Colonic mucosa (tissue), 4 donors: ENCODE measurements at regions not wholly inside any gene's neighbourhood (a gene's known extent, or its start where the extent isn't known, plus 50 kb on each side); places are given as distances from the start of the nearest gene placed in this dataset.

Source experiments
- DNase-seq: peaks from one replicate; pipeline ENCODE4 v3.0.0-alpha.2; 2020
- H3K27ac ChIP-seq: fragments of 200-600 bp; one replicate; pipeline ENCODE4 v1.8.0; 2021
- H3K27me3 ChIP-seq: fragments of 200-600 bp; one replicate; pipeline ENCODE4 v1.8.0; 2021
- H3K36me3 ChIP-seq: fragments of 200-600 bp; one replicate; pipeline ENCODE4 v1.8.0; 2021
- H3K4me1 ChIP-seq: fragments of 200-600 bp; one replicate; pipeline ENCODE4 v1.8.0; 2021; ENCODE audit warnings: mild to moderate bottlenecking
- H3K4me3 ChIP-seq: fragments of 200-600 bp; one replicate; pipeline ENCODE4 v1.8.0; 2021
- H3K9ac ChIP-seq, 2 donors: one replicate each; pipeline ENCODE4 v1.7.0; 2013; ENCODE audit warnings: control low read depth in 2 of 2, low read depth in 2 of 2, low read length in 2 of 2
- H3K9me3 ChIP-seq: fragments of 200-600 bp; one replicate; pipeline ENCODE4 v1.8.0; 2021
- intact Hi-C: fragments of 100-400 bp; cut with DNase I; formaldehyde crosslinking; loops from one replicate; pipeline ENCODE4 v1.14.1; 2022
- TF ChIP-seq, protein P1 (sequence below): fragments of 200-600 bp; IDR thresholded peaks from one replicate; pipeline ENCODE4 v1.8.0; 2022; ENCODE audit warnings: antibody characterized with exemption, mild to moderate bottlenecking
- donor health status: healthy.
- donor health status: DM: no; HTN: no; CAD: no.
- donor health status: DM: no; HTN: no; CAD: no.

DNA sequence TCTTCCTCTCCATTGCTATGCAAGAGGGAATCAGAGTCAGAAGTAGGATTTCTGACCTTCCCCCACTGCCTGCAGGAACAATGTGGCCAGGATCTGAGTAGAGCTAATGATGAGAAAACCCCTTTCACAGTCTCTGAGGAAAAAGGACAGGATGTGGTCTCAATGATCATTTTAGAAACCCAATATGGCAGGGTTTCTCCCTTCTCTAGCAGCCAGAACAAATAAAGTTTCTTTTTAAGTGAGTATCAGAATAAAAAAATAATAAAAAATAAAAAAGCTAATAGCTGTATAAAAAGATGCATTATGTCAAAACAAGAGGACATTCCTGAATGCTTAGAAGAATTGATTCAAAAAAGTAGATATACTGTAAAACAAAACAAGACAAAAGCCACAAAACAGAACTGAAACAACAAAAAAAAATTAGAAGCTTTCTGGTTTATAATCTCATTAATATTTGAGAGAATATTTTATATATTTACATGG, 1124.9 kb upstream of the ZEB2 start:
- no peaks in the 10 kb centered on the region for H3K36me3 ChIP-seq
- no peak for DNase-seq
- H3K27ac ChIP-seq = no peak overlapping the region
- H3K27me3 ChIP-seq = no peaks in the 10 kb centered on the region
- TF ChIP-seq, protein P1, sequence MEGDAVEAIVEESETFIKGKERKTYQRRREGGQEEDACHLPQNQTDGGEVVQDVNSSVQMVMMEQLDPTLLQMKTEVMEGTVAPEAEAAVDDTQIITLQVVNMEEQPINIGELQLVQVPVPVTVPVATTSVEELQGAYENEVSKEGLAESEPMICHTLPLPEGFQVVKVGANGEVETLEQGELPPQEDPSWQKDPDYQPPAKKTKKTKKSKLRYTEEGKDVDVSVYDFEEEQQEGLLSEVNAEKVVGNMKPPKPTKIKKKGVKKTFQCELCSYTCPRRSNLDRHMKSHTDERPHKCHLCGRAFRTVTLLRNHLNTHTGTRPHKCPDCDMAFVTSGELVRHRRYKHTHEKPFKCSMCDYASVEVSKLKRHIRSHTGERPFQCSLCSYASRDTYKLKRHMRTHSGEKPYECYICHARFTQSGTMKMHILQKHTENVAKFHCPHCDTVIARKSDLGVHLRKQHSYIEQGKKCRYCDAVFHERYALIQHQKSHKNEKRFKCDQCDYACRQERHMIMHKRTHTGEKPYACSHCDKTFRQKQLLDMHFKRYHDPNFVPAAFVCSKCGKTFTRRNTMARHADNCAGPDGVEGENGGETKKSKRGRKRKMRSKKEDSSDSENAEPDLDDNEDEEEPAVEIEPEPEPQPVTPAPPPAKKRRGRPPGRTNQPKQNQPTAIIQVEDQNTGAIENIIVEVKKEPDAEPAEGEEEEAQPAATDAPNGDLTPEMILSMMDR = no peak
- no peaks in the 10 kb centered on the region for H3K4me1 ChIP-seq
- intact Hi-C loops = no loop called here
- no peak overlapping the region for H3K9ac ChIP-seq
- H3K9me3 ChIP-seq = no peaks in the 10 kb centered on the region
- no peak overlapping the region for H3K4me3 ChIP-seq

DNA sequence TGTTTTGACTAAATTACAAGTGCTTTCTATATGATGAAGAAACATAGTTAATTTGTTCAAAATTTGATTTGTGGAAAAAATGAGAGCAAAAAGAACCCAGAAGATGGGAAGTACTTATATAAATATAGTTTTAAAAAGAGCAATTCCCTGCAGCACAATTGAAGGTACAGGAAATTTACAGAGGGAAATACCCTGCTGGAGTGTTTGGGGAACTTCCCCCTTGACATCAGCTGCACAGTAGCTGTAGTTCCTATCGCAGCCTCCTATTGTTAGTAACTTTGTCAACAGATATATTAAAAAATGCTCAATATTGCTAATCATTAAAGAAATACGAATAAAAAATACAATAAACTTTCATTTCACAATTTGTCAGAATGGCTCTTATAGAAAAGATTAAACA, 1118.8 kb upstream of the ZEB2 start:
- Histone ChIP-seq H3K36me3 (no peaks in the 10 kb centered on the region), H3K4me1 (no peaks in the 10 kb centered on the region), H3K4me3 (no peak overlapping the region), H3K27ac (no peak overlapping the region), H3K9ac (no peak overlapping the region), H3K27me3 (no peaks in the 10 kb centered on the region), H3K9me3 (no peaks in the 10 kb centered on the region)
- TF ChIP-seq, protein P1 = no peak
- DNase-seq = no peak
- intact Hi-C loops = no loop called here

DNA sequence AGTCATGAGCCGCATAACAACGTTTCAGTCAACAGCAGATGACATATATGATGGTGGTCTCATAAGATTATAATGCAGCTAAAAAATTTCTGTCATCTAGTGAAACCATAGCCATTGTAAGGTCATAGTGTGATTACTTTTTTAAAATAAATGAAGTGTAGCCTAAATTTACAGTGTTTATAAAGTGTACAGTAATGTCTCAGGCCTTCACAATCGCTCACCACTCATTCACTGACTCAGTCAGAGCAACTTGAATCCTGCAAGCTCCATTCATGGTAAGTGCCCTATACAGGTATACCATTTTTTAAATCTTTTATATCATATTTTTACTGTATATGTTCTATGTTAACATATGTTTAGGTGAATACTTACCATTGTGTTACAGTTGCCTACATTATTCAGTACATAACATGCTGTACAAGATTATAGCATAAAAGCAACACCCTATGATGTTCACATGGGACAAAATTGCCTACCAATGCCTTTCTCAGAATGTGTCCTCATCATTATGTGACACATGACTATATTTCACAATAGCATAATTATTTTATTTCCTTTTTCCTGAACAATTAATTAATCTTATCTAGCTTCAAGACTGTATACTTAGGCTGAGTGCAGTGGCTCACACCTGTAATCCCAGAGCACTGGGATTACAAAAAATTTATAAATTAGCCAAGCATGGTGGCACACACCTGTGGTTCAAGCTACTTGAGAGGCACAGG, 1115.9 kb upstream of the ZEB2 start:
- no peaks in the 10 kb centered on the region for H3K27me3 ChIP-seq
- DNase-seq = no peak
- TF ChIP-seq, protein P1 = no peak
- H3K4me1 ChIP-seq = no peaks in the 10 kb centered on the region
- no peaks in the 10 kb centered on the region for H3K9me3 ChIP-seq
- H3K36me3 ChIP-seq = no peaks in the 10 kb centered on the region
- no peak overlapping the region for H3K9ac ChIP-seq
- no peak overlapping the region for H3K4me3 ChIP-seq
- intact Hi-C loops = no loop called here
- no peak overlapping the region for H3K27ac ChIP-seq

DNA sequence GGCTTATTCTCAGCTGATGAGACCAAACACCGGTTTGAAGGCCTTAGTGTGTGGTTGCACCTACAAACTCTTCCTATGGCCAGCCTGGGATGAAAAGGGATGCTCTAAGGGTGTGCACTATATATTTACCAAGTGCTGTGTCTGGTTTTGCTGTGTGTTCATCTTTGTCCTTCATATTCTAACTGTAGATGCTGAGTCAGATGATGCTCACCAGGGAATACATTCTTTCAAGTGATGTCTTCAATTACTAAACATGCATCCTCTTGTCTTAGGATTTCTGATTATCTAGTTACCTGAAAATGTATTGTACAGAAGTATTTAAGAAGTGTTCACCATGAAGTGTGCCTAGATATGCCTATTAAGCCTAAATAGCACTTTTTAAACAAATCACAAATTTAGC, 1111.6 kb upstream of the ZEB2 start:
- Histone ChIP-seq H3K9ac (no peak overlapping the region), H3K9me3 (no peaks in the 10 kb centered on the region), H3K4me3 (no peak overlapping the region), H3K27me3 (no peaks in the 10 kb centered on the region), H3K36me3 (no peaks in the 10 kb centered on the region), H3K27ac (no peak overlapping the region), H3K4me1 (no peaks in the 10 kb centered on the region)
- TF ChIP-seq, protein P1 = no peak
- intact Hi-C loops = no loop called here
- no peak for DNase-seq

DNA sequence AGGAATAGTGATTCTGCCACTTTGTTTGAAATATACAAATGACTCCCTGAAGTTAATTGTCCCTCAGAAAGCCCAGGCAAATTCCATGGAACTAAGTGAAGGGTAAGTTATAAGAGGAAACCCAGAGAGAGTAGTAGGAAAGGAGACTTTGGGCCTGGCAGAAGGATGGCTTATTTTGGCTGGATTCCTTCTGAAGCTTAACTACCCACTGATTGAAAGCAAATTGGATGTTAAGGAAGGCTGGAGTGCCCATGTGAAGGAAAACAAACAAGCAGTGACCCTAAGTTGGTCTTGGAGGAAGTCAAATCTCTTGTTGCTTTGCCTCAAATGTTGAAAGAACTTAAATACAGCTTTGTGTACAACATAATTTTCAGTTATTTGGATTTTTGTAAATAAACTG, 1106.4 kb upstream of the ZEB2 start:
- Histone ChIP-seq H3K9ac (no peak overlapping the region), H3K27ac (no peak overlapping the region), H3K36me3 (no peaks in the 10 kb centered on the region), H3K27me3 (no peaks in the 10 kb centered on the region), H3K4me1 (no peaks in the 10 kb centered on the region), H3K9me3 (no peaks in the 10 kb centered on the region), H3K4me3 (no peak overlapping the region)
- intact Hi-C loops = no loop called here
- TF ChIP-seq, protein P1 = no peak
- no peak for DNase-seq
